ENCODE measurements at regions not wholly inside any gene's neighbourhood (a gene's known extent, or its start where the extent isn't known, plus 50 kb on each side); places are given as distances from the start of the nearest gene placed in this dataset.

DNA sequence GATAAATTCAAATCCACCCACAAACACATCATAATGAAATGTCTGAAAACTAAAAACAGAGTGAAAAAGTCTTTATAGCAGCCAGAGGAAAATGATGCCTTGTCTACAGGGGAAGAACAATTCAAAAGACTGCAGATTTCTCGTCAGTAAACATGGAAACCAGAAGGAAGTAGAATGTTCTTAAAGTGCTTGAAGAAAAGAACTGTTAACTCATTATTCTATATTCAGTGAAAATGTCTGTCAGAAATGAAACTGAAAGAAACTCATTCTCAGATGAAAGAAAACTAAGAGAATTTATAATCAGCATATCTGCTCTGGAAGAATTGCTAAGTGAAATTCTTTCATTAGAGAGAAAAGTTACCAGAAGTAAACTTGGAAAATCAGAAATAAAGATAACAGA, 416.1 kb downstream of the TBC1D32 start:
- DNase-seq: no peak

DNA sequence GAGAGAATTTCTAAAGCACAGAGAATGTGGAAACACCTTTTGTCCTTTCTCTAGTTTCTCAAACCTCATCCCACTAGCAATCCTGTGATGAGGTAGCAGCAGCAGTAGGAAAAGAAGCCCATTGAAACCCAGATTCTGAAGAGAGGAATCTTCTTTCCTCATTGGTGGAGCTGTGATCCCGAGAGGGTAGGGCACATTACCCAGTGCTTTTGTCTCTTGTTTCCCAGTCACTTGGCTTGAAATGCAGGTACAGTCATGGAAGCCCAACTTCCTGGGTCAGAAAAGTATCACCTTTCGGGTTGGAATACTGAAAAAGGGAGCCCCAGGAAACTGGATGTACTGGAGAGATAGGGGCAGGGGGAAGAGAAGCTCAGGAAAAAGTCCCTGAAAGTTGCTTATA, 417.4 kb downstream of the TBC1D32 start:
- DNase-seq: no peak

DNA sequence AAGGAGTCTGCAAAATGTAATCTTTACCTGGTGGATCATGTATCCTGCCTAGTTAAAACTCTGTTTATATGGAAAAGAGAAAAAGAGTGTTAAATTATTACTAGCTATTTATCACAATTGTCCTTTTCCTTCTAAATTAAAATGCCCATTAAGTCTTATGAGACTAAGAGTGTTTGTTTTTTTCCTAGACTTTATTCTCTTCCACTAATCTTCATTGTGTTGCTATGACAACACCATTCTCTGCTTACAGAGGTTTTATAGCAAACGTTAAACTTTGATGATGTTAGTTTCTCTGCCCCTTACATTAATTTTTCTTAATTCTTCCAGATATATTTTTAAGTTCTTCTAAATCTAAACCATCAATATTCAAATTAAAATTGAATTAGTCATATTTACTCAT, 420.8 kb downstream of the TBC1D32 start:
- no peak for DNase-seq

DNA sequence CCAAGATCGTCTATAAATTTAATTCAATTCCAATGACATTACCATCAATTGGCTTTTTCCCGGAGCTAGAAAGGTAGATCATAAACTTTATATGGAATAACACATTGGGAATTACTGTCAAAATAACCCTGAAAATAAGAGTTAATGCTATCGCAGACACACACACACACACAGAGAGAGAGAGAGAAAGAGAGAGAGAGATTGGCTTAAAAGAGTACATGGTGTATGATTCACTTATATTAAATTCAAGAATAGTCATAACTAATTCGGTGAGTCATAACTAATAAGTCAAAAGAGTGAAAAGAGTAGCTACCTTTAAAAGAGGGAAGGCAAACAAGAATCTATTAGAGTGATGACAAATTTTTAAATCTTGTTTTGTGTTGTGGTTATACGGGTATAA, 425.5 kb downstream of the TBC1D32 start:
- no peak for DNase-seq

- DNase-seq: no peak
Observed at GRCh38 chr6:120903836-120904235, 430.4 kb downstream of the TBC1D32 start.

DNA sequence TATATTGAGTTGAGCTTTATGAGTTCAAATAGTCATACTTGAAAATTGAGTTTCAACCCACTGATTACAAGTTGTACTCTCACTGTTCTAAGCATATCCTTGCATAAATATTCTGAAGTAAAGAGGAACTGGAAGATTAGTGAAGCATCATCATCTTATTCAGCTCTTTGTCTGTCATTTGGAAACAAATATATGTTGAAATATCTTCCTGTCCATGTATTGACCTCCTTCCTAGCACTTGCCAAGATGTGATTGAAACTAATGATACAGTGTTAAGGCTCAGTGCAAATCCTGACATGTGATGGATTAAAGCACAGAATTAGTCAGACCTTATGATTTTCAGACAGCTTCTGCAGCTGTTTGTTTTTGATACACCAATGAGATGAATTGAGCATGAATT, 434.3 kb downstream of the TBC1D32 start:
- DNase-seq: no peak

DNA sequence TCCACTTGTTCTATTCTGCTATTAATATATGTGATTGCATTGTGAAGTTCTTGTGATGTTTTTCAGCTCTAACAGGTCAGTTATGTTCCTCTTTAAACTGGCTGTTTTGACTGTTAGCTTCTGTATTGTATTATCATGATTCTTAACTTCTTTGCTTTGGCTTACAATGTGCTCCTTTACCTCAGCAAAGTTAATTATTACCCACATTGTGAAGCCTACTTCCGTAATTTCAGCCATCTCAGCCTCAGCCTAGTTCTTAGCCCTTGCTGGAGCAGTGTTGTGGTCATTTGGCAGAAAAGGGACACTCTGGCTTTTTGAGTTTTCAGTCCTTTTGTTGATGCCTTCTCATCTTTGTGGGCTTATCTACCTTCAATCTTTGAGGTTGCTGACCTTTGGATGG, 440.2 kb downstream of the TBC1D32 start:
- no peak for DNase-seq

DNA sequence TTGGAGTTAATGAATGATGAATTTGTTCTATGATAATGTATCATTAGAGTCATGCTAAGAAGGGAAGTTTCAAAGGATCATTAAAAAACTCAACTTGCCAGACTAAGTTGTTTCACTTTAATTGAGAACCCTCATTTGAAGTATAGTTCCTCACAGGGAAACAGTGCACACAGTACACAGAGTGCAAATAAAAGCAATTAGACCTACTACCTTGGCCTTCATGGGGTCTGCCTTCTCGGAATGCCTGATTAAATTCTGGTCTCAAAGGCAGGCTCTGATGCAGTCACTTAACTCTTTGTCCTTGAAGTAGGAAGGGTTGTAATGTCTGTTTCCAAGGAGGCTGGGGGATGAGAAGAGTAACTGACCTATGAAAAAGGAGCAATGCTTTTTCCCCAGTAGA, 457.3 kb downstream of the TBC1D32 start:
- DNase-seq: no peak

- no peak for DNase-seq
Observed at GRCh38 chr6:120876424-120876823, 457.9 kb downstream of the TBC1D32 start.

DNA sequence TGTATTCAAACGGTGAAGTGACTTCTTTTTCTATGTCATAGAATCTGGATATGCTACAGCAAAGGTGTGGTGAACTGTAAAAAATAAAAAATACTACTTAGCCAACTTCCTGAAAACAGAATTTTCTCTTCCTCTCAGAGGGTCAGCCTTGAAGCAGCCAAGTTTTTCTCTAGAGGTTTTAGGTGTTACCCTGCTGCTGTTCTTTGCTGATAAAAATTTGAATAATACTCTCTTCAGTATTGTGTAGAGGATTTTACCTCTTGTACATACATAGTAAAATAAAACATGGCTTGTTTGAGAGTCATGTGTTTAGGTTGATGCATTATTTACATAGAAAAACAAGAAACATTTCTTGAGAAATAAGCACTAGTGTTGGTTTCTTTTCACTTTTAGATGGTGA, 458.4 kb downstream of the TBC1D32 start:
- no peak for DNase-seq

GRCh38 chr6:120874422-120874821, 459.9 kb downstream of the TBC1D32 start:
- DNase-seq: no peak

DNA sequence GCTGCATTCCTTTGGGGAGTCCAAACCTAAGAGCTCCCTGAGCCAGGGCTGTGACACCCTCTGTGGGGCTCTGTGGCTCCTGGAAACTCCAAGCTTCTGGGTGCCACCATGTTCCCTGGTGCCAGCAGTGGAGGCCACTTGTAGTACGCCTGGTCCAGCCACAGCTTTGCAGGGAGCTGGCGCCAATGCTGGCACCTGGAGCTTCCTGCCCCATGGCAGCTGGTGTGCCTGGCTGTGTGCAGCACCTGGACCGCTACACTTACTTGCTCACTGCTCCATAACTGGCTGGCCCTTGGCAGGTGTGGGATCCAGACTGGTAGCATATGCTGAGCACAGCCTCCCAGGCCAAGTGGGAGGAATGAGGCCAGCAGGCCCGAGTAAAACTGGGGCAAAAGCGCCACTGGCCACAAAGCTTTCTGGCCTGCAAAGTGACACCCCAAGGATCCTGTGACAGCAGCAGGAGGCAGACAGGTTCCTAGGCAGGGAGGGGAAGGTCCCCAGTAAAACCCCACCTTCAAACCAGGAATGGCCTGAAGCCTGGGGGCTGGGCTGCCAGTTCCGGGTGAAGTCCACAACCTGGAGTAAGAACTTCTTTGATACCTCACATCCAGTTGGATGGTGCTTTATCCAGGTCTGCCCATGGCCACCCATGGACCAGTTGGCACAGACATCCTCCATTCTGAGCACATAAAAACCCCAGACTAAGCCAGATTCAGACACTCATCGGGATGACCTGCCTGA, 461.0 kb downstream of the TBC1D32 start:
- no peak for DNase-seq

DNA sequence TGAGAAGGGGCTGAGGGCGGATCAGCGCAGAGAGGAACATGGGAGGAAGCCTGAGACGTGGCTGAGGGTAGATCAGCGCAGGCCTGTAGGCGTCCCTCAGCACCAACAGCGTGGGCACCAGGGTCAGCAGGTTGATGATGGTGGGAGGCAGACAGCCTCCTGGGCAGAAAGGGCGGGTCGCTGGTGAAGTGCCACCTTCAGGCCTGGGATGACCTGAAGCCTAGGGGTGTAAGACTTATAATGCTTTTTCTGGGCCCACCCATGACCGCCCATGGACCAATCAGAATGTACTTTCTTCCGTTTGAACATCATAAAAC, 462.1 kb downstream of the TBC1D32 start:
- no peak for DNase-seq

DNA sequence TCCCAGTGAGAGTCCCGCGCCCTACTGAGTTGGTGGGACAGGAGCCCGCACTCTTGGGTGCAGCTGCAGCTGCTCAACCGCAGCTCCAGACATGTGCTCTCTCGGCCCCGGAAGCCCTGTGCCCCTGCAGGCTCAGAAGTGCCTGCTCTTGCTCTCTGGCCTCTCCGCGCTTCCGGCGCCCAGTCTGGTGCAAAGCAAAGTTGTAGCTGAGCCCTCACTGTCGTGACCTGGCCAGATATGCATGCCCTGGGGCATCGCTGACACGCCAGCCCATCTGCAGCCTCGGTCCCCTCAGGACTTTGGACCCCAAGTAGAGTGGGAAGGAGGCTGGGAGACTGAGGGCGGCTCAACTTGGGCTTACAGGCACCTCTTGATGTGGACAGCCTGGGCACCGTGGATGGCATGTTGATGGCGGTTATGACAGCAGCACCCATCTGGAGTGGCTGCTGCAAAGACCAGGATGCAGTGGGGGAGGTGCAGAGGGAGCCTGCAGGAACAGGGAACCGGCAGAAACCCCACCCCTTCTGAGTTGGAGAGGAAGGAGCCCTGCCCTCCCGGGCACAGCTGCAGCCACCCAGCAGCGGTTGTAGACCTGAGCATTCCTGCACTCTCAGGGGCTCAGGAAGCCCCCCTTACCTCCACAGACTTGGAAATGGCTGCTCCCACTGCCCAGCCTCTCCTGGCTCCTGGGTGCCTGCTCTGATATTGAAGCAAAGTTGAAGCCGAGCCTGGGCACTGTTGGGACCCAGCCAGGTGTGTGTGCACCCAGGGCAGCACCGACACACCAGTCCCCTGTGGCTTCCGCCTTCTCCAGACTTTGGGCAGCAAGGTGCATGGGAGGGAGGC, 462.6 kb downstream of the TBC1D32 start:
- DNase-seq: no peak

DNA sequence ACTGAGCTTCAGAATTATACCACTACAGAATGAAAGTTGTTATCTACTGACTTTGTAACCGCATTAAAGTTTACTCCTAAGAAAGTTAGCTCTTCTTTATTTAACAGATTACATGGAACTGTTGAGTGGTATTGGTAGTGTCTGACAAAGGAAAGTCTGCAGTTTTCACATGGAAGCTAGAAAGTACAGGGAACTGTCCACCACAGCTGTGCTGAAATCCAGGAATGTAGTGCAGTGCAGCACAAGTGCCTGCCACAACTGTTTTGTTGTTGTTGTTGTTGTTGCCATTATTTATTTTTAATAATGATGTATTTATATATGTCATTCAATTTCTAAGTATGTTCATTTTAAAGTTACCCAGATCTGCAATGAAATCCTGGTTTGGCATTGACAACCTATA, 464.9 kb downstream of the TBC1D32 start:
- no peak for DNase-seq

- no peak for DNase-seq
Observed at GRCh38 chr6:120857422-120857821, 476.9 kb downstream of the TBC1D32 start.

DNA sequence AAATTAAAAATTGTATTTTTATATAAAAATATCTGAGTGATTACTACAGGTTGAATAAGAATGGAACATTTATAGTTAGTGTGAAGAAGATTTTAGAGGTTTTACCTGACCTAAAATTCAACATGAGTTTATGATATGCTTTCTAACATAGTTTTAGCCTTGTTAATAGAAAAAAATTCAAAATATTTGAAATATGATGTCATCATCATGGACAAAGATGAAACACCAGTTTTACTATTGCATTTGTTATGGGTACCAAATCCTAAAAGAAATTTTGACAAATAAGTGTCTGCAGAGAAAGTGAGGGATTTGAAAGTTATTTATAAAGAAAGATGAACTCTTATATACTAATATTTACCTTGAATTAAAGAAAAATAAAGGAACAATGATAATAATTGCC, 479.7 kb downstream of the TBC1D32 start:
- DNase-seq: no peak

DNA sequence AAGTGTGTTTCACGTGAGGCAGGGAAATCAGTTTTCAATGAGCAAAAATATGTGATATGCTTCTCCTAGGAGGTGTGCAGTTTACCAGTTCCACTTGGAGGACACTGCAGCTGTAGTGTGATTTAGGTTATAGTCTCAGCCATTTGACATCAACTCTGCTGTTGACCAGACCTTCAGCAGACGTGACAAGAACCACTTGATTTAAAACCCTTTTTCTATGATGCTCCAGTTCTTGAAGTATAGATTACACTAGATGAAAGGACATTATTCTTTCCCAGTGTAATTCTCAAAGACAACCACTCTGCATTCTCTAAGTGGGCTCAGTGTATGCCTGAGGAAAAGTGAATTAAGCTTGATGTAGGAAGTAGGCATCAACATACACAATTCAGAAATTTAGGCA, 480.8 kb downstream of the TBC1D32 start:
- no peak for DNase-seq

DNA sequence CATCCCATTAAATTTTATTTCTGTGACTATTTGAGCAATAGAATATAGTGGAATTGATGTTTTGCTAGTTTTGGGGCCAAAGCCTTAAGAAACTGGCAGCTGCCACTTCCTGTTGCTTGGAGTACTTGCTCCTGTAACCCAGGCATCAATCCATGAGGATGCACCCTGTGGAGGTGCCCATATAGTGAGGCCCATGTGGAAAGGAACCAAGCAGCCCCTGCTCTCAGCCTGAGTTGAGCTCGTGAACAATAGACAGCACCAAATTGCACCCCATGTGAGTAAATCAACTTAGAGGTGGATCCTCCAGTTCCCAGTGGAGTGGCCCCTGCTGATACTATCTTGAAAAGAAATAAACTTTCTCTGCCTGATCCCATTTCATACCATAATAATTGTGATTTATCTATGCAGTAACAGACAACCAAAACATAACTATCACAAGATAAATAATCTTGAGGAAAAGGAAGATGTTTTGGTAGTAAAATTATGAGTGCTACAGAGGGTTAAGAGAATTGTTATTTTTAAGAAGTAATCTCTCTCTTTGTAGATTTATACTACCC, 481.9 kb downstream of the TBC1D32 start:
- no peak for DNase-seq

DNA sequence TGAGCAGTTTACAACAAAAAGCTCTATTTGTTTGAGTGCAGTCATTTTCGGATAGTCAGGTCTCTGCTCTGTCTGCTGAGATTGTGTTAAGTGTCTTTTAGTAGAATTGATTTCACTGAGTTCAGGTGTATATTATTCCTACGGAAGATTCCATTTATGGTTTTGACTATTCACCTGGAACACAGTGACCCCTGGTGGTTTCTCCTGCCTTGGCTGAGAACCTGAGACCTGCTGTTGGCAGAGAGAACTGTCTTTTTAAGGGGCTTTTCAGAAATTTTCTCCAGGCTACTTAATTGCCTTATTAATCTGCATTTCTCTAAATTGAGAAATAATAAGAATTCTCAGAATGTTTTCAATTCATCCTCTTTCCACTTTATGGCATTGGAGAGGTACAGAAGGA, 508.0 kb downstream of the TBC1D32 start:
- peak; percentile 8 for DNase-seq

- DNase-seq: no peak
Observed at GRCh38 chr6:120816794-120817193, 517.5 kb downstream of the TBC1D32 start.

DNA sequence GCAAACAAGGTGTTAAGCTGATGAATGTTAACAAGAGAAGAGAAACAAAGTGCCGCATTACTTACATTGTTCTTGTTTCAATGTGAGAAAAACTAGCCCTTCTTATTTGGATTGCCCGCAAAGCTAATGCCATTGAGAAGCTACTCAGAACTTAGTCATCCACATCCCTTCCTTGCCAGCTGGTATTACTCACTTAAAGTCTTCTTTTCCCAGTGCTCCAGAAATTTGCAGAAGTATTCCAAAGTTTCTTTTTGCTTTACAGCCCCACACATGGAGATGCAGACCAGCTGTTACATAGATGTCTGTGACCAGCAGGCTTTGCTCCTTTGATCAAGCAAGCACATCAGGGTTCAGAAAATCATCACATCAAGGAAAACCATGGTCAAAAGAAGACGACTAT, 529.0 kb downstream of the TBC1D32 start:
- no peak for DNase-seq

GRCh38 chr6:120804612-120805011, 529.7 kb downstream of the TBC1D32 start:
- DNase-seq: no peak

DNA sequence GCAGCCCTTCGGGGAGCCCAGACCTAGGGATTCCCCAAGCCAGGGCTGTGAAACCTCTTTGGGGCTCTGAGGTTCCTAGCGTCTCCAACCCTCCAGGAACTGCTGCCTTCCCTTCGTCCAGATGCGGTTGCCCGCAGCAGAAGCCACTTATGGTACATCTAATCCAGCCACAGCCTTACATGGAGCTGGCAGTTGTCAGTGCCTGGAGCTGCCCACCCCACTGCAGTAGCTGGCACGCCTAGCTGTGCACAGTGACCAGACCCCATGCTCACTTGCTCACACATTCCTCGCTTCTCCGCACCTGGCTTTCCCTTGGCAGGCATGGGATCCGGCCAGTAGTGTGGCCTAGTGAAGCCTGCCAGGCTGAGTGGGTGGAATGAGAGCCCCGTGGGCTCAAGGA, 547.6 kb downstream of the TBC1D32 start:
- no peak for DNase-seq

Measured in hematopoietic multipotent progenitor cell treated with erythropoietin and hydrocortisone succinate and interleukin-3 and kit ligand, for 8 days (in vitro differentiated cells).